ENCODE measurements at regions not wholly inside any gene's neighbourhood (a gene's known extent, or its start where the extent isn't known, plus 50 kb on each side); places are given as distances from the start of the nearest gene placed in this dataset.

DNA sequence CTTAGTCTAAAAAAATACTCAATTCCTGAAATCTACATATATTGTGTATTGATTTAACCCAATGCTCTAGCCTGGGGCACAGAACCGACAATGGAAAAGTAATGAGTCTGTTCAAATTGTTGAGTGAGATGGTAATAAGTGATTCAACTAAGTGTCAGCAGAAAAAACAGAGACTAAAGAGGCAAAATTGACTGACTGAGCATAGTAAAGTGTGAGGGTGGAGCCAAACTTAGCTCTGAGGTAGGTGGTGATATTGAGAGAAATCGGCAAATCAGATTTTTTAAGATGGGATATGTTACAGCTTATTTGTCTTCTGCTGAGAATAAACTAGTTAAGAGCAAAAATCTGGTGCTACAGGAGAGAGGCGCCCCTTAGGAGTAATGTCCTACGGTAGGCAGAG, 764.0 kb upstream of the LRRN3 start:
- TF ChIP-seq, protein P1, sequence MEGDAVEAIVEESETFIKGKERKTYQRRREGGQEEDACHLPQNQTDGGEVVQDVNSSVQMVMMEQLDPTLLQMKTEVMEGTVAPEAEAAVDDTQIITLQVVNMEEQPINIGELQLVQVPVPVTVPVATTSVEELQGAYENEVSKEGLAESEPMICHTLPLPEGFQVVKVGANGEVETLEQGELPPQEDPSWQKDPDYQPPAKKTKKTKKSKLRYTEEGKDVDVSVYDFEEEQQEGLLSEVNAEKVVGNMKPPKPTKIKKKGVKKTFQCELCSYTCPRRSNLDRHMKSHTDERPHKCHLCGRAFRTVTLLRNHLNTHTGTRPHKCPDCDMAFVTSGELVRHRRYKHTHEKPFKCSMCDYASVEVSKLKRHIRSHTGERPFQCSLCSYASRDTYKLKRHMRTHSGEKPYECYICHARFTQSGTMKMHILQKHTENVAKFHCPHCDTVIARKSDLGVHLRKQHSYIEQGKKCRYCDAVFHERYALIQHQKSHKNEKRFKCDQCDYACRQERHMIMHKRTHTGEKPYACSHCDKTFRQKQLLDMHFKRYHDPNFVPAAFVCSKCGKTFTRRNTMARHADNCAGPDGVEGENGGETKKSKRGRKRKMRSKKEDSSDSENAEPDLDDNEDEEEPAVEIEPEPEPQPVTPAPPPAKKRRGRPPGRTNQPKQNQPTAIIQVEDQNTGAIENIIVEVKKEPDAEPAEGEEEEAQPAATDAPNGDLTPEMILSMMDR (conservative IDR thresholded peaks at IDR 0.05) = no peak
- no peak overlapping the region for H3K27ac ChIP-seq

DNA sequence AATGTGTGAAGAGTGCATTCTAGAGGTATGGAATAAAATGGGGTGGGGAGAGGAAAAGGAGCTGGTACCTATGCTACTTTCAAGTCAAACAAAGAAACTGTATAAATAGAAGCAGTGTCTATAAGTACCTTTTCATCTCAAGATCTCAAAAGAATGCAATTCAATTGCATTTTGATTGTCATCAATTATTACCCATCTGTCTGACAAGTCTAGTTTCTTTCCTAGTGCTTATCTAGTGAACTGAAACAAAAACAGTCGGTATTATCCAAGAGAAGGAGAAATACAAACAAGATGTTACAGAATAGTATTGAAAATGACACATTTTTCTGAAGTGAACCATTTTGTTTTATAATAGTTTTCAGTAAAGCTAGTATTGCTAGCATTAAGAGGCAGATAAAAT, 754.5 kb upstream of the LRRN3 start:
- H3K27ac ChIP-seq = no peak overlapping the region
- TF ChIP-seq, protein P1 (conservative IDR thresholded peaks at IDR 0.05) = no peak

GRCh38 chr7:110337646-110338045, 753.3 kb upstream of the LRRN3 start:
- H3K27ac ChIP-seq = no peak overlapping the region
- TF ChIP-seq, protein P1 (conservative IDR thresholded peaks at IDR 0.05) = no peak

DNA sequence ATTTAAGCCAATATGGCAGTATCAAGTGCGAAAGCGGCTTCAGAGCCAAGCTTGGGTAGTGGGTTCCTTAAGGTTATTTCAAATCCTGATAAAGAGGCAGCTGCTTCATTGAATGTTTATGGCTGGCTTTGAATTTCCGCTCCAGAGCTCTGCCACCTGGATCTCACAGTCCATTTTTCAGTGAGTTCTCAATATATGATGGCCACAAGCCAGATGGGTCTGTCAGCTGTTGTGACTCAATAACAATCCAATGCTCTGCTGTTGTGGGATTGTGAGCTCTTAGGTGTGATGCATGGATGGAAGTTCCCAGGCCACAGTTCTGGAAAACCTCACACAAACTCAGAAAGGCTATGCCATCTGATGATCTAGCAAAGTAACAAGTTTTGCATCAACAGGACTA, 743.8 kb upstream of the LRRN3 start:
- TF ChIP-seq, protein P1 (conservative IDR thresholded peaks at IDR 0.05) = no peak

DNA sequence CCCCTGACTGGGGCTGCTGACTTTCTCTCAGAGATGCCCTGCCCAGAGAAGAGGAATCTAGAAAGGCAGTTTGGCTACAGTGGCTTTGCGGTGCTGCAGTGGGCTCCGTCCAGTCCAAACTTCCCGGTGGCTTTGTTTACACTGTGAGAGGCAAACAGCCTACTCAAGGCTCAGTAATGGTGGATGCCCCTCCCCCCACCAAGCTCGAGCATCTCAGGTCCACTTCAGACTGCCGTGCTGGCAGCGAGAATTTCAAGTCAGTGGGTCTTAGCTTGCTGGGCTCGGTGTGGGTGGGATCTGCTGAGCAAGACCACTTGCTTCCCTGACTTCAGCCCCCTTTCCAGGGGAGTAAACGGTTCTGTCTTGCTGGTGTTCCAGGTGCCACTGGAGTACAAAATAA, 734.5 kb upstream of the LRRN3 start:
- TF ChIP-seq, protein P1 (conservative IDR thresholded peaks at IDR 0.05) = no peak
- H3K27ac ChIP-seq = no peak overlapping the region

More for the DNA sequence above, 743.8 kb upstream of the LRRN3 start:
- no peak overlapping the region for H3K27ac ChIP-seq

DNA sequence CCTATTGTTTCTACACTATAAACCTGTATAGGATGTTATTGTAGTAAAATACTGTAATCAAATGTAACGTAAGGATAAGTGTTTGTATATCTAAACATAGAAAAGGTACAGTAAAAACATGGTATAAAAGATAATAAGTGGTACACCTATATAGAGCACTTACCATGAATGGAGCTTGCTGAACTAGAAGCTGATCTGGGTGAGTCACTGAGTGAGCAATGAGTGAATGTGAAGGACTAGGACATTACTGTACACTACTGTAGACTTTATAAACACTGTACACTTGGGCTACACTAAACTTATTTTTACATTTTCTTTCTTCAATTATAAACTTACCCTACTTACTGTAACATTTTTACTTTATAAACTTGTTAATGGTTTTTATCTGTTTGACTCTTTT, 732.9 kb upstream of the LRRN3 start:
- TF ChIP-seq, protein P1 (conservative IDR thresholded peaks at IDR 0.05) = no peak
- no peak overlapping the region for H3K27ac ChIP-seq

- H3K27ac ChIP-seq = no peak overlapping the region
- TF ChIP-seq, protein P1 (conservative IDR thresholded peaks at IDR 0.05) = no peak
Measured at GRCh38 chr7:110371709-110372108, 719.2 kb upstream of the LRRN3 start.

GRCh38 chr7:110372685-110373084, 718.2 kb upstream of the LRRN3 start:
- TF ChIP-seq, protein P1 (conservative IDR thresholded peaks at IDR 0.05) = no peak
- H3K27ac ChIP-seq = no peak overlapping the region

All from VCaP (cell line).